ENCODE measurements at regions not wholly inside any gene's neighbourhood (a gene's known extent, or its start where the extent isn't known, plus 50 kb on each side); places are given as distances from the start of the nearest gene placed in this dataset.

DNA sequence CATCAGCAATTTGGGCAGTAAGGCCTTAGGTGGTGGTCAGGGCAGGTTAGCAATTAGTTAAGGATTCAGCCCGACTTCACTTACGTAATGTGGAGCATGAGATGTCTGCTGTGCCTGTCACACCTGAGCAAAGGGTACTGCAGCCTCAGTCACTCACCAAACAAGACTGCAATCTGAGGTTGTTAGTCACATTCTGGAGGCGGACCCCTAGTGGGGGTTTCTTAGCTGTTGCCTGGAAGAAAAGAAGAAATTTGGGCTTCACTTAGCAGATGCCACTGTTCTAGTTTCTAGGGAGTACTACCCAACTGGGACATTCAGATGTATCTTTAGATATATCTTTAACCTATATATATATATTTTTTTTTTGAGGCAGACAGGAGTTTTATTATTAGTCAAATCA lies 529.9 kb downstream of the SLC4A3 start:
- DNase-seq (ENCODE audit: low read depth) = no peak
- TF ChIP-seq, protein P1, sequence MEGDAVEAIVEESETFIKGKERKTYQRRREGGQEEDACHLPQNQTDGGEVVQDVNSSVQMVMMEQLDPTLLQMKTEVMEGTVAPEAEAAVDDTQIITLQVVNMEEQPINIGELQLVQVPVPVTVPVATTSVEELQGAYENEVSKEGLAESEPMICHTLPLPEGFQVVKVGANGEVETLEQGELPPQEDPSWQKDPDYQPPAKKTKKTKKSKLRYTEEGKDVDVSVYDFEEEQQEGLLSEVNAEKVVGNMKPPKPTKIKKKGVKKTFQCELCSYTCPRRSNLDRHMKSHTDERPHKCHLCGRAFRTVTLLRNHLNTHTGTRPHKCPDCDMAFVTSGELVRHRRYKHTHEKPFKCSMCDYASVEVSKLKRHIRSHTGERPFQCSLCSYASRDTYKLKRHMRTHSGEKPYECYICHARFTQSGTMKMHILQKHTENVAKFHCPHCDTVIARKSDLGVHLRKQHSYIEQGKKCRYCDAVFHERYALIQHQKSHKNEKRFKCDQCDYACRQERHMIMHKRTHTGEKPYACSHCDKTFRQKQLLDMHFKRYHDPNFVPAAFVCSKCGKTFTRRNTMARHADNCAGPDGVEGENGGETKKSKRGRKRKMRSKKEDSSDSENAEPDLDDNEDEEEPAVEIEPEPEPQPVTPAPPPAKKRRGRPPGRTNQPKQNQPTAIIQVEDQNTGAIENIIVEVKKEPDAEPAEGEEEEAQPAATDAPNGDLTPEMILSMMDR (IDR thresholded peaks at IDR 0.05; ENCODE audit: control insufficient read depth, extremely low read depth, insufficient read depth) = no peak
- H3K4me3 ChIP-seq (ENCODE audit: low read depth, low read length) = no peak overlapping the region

DNA sequence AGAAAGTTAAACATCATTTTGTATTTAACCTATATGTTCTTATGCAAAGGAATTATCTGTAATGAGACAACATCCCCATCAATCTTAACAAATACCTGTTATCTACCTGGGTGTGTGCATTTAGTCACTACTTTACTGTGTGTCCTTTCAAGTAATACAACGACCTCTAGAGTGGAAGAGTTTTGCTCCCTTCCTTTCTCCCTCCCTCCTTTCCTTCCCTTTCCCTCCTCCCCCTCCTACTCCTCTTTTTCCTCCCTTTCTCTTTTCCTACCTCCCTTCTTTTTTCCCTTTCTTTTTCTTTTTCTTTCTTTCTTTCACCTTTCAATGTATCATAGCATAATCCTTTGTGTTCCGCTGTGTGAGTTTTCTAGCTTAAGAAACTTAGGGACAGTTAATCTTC lies 532.3 kb downstream of the SLC4A3 start:
- TF ChIP-seq, protein P1 (IDR thresholded peaks at IDR 0.05; ENCODE audit: control insufficient read depth, extremely low read depth, insufficient read depth) = no peak
- no peak overlapping the region for H3K4me3 ChIP-seq (ENCODE audit: low read depth, low read length)
- no peak for DNase-seq (ENCODE audit: low read depth)

DNA sequence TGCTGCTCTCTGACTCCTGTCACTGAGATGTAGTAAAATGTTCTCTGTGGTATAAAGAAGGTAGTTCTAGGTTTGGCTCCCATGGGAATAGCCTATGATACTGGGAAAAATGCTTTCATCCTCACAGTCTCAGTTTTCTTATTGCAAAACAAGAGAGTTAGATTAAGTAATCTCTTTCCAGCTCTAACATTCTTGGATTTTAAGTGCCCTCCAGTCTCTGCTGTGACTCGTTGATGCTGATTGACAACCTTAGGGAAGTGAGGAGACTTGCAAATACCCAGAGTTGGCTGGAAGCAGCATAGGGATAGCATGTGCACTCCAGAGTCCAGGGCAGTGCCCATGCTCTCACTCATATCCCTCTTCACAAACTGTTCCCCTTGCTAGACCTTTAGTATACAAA lies 534.9 kb downstream of the SLC4A3 start:
- DNase-seq (ENCODE audit: low read depth) = no peak
- no peak overlapping the region for H3K4me3 ChIP-seq (ENCODE audit: low read depth, low read length)
- TF ChIP-seq, protein P1 (IDR thresholded peaks at IDR 0.05; ENCODE audit: control insufficient read depth, extremely low read depth, insufficient read depth) = no peak

DNA sequence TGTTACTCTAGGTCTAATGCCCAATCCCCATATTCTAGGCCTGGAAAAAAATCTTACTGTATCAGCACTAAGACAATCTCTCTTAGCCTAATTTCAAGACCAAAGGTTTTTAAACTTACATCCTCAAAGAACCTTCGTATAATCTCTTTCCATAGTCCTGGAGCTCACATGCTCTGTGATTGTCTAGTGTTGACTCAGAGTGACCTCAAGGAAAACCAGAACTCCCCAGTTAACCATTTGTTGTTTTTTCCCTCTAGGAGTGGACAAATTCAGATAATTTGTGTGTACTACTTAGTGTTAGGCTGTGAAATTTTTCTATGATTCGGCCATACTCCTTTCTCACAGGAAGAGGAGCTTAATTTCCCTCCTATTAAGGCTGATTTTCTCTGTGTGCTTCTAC lies 536.1 kb downstream of the SLC4A3 start:
- no peak overlapping the region for H3K4me3 ChIP-seq (ENCODE audit: low read depth, low read length)
- no peak for DNase-seq (ENCODE audit: low read depth)
- TF ChIP-seq, protein P1 (IDR thresholded peaks at IDR 0.05; ENCODE audit: control insufficient read depth, extremely low read depth, insufficient read depth) = no peak

DNA sequence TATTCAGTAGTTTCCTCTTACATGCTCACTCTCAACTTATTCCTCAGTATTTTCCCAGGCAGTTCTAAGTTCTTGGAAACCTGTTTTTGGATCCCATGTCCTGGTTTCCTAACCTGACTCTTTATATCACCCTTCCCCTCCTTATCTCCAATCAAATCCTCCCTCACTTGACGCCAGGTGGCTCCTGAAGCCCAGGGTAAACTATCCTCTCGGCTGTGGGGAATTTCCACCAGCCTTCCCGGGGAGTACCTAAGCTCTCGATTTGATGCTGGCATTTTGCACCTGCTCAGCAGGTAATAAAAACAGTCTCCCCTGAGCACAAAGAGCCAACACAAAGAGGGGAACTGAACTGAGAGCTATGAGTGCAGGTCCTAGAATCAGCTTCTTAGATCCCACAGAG lies 538.0 kb downstream of the SLC4A3 start:
- peak; percentile 30 for DNase-seq (ENCODE audit: low read depth)
- TF ChIP-seq, protein P1 (IDR thresholded peaks at IDR 0.05; ENCODE audit: control insufficient read depth, extremely low read depth, insufficient read depth) = peak; percentile 59
- H3K4me3 ChIP-seq (ENCODE audit: low read depth, low read length) = no peak overlapping the region

DNA sequence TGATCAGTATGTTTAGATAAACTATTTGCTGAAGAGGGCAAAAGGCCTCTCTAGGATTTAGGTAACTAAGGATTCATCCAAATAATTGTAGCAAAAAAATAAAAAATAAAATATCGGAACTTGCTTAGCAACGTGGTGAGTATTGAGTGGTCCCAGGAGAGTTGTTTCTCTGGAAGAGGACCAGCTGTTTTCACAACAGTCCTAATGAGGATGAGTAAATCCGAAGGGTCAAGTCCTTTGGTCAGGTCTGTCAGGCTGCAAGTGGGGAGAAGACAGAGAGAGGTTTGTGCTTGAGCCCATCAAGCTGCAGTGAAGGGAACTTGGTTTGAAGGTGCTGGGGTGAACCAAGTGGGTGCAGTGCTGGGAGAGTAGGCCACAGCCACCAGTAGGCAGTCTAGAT lies 539.2 kb downstream of the SLC4A3 start:
- H3K4me3 ChIP-seq (ENCODE audit: low read depth, low read length) = no peak overlapping the region
- TF ChIP-seq, protein P1 (IDR thresholded peaks at IDR 0.05; ENCODE audit: control insufficient read depth, extremely low read depth, insufficient read depth) = no peak
- no peak for DNase-seq (ENCODE audit: low read depth)

DNA sequence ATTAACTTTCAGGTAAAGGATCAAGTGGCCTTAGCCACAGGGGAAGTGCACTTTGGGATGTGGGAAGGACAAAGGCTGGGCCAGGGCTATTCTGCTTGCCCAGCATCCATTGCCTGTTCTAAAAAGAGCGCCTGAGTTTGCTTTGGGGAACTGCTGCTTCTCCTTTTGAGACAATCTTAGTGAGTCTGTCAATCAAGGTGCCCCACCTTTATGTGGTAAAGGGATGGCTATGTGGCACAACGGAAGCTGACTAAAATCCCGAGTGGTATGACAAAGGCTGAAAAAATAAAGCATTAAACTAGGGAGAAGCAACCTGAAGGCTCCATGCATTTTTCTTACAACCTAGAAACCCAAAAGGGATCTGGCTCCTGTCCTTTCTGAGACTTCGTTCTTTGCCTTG lies 540.5 kb downstream of the SLC4A3 start:
- H3K4me3 ChIP-seq (ENCODE audit: low read depth, low read length) = no peak overlapping the region
- TF ChIP-seq, protein P1 (IDR thresholded peaks at IDR 0.05; ENCODE audit: control insufficient read depth, extremely low read depth, insufficient read depth) = no peak
- DNase-seq (ENCODE audit: low read depth) = no peak

All from LNCaP clone FGC (cell line).